Tibial nerve (tissue), 3 donors: ENCODE measurements at regions not wholly inside any gene's neighbourhood (a gene's known extent, or its start where the extent isn't known, plus 50 kb on each side); places are given as distances from the start of the nearest gene placed in this dataset.

ENCODE experiments used
- POLR2A ChIP-seq, 2 donors: fragments of 450-650 bp; IDR thresholded peaks; one replicate each; pipeline ENCODE4 v1.6.1; 2017; ENCODE audit warnings: antibody characterized with exemption in 2 of 2, mild to moderate bottlenecking in 2 of 2, moderate library complexity in 2 of 2
- TF ChIP-seq, protein P1 (sequence below), 5 experiments: fragments of 200-600 bp in 3 of 5; fragments of 450-650 bp in 2 of 5; sonication (generic) in 3 of 5; IDR thresholded peaks; one replicate each; pipeline ENCODE4 v1.5.1; 2016 to 2019; ENCODE audit warnings: antibody characterized with exemption in 5 of 5, mild to moderate bottlenecking in 3 of 5, moderate library complexity in 2 of 5

DNA sequence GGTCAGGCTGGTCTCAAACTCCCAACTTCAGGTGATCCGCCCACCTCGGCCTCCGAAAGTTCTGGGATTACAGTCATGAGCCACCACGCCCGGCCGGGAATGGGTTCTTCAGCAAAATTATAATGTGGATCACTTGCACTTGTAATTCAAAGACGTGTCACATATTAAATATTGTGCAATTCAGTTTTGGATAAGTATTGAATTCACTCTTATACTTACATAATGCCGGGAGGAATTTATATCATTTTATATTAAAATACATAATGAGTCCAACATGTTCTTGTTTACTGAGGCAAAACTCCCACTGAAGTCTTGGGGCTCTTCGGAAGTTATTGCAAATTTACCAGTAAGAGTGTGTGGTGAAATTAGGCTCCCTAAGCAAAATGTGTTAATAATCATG is 635.2 kb upstream of the LUZP2 start:
- TF ChIP-seq, protein P1, sequence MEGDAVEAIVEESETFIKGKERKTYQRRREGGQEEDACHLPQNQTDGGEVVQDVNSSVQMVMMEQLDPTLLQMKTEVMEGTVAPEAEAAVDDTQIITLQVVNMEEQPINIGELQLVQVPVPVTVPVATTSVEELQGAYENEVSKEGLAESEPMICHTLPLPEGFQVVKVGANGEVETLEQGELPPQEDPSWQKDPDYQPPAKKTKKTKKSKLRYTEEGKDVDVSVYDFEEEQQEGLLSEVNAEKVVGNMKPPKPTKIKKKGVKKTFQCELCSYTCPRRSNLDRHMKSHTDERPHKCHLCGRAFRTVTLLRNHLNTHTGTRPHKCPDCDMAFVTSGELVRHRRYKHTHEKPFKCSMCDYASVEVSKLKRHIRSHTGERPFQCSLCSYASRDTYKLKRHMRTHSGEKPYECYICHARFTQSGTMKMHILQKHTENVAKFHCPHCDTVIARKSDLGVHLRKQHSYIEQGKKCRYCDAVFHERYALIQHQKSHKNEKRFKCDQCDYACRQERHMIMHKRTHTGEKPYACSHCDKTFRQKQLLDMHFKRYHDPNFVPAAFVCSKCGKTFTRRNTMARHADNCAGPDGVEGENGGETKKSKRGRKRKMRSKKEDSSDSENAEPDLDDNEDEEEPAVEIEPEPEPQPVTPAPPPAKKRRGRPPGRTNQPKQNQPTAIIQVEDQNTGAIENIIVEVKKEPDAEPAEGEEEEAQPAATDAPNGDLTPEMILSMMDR (IDR thresholded peaks at IDR 0.05), result no peak
- TF ChIP-seq POLR2A (IDR thresholded peaks at IDR 0.05), result no peak
